GM20000 (cell line): ENCODE measurements at regions not wholly inside any gene's neighbourhood (a gene's known extent, or its start where the extent isn't known, plus 50 kb on each side); places are given as distances from the start of the nearest gene placed in this dataset.
"Not testable (repeated sequence)": the region's sequence is repeated elsewhere in the genome, so short reads cannot be mapped to it uniquely, and the experiment has no call there.

Experiments
- DNase-seq: peaks from one replicate; pipeline ENCODE4 v3.0.0; 2012; ENCODE audit warnings: low spot score
- CTCF ChIP-seq: IDR thresholded peaks from 2 replicates; pipeline ENCODE4 v1.5.1; 2012; ENCODE audit warnings: mild to moderate bottlenecking, control low read depth; ENCODE audit errors: extremely low read depth, missing control alignments

DNA sequence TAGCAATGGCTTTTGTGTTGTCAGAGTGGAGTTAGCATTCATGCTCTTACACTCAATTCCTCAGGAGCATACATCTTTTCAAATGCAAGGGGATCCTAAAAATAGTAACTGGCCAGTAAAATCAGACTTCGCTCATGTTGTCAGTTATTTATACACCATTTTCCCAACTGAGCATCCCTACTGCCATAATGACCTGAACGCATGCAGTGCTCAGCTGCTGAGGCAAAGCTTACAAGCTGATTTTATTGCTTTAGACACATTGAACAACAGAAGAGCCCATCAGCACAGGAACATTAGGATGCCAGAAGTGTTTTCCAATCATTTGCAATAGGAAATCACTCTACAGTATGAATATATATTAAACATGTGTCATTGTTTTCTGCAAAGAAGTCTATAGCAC, 689.7 kb upstream of the BCHE start:
- no peak for DNase-seq
- no peak for TF ChIP-seq CTCF

- no peak for DNase-seq
- TF ChIP-seq CTCF = no peak
Measured at GRCh38 chr3:166522017-166522416, 684.8 kb upstream of the BCHE start.

GRCh38 chr3:166519443-166519842, 682.2 kb upstream of the BCHE start:
- no peak for DNase-seq
- no peak for TF ChIP-seq CTCF

DNA sequence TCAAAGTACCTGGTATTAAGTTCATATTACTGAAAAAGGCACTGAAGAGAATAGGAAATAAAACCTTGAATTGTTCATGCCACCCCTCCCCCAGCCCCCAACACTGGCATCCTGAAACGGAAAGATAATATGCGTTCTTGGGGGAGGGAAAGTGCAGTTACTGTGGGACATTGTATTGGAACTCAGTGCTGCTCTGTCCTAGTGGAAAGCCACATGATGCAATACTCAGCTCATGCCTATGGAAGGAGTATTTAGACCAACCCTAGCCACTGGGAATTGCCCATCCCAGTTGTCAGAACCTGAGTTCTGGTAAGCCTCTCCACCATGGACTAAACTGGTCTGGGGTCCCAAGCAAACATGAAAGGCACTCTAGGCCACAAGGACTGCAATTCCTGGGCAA, 680.8 kb upstream of the BCHE start:
- no peak for DNase-seq
- no peak for TF ChIP-seq CTCF

- no peak for TF ChIP-seq CTCF
- no peak for DNase-seq
Measured at GRCh38 chr3:166510382-166510781, 673.2 kb upstream of the BCHE start.

DNA sequence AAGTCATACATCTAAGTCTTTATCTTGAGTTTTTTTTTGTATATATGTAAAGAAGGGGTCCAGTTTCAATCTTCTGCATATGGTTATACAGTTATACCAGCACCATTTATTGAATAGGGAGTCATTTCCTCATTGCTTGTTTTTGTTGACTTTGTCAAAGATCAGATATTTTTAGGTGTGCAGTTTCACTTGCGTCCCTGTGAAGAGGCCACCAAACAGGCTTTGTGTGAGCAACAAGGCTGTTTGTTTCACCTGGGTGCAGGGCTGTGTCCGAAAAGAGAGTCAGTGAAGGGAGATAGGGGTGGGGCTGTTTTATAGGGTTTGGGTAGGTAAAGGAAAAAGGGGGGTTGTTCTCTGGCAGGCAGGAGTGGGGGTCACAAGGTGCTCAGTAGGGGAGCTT, 663.2 kb upstream of the BCHE start:
- not testable (repeated sequence) for DNase-seq

GRCh38 chr3:166499636-166500035, 662.4 kb upstream of the BCHE start:
- DNase-seq = no peak
- no peak for TF ChIP-seq CTCF

GRCh38 chr3:166498446-166498845, 661.2 kb upstream of the BCHE start:
- no peak for TF ChIP-seq CTCF
- DNase-seq = no peak
